H1 (cell line): ENCODE measurements at regions not wholly inside any gene's neighbourhood (a gene's known extent, or its start where the extent isn't known, plus 50 kb on each side); places are given as distances from the start of the nearest gene placed in this dataset.

Experiments
- CTCF ChIA-PET: fragments of 300-600 bp; sonication (Branson Sonifier 250); formaldehyde crosslinking; loops from one replicate; lab custom pipeline; 2021; ENCODE audit not compliant: partially characterized antibody; lab: Charles Lee
- POLR2A ChIA-PET: fragments of 300-600 bp; sonication (Branson Sonifier 250); formaldehyde crosslinking; loops from one replicate; lab custom pipeline; 2021; ENCODE audit warnings: inconsistent platforms; ENCODE audit not compliant: partially characterized antibody; lab: Charles Lee
- DNase-seq, 2 experiments: peaks; one replicate each; pipeline versions ENCODE4 v3.0.0 to v3.0.0-alpha.2; 2010 to 2022; ENCODE audit warnings: low spot score in 2 of 2, low read depth in 1 of 2, mixed read lengths in 1 of 2
- FAIRE-seq: peaks from 2 replicates; lab custom pipeline; 2011; peaks lifted over from hg19 to GRCh38; lab: Jason Lieb, UNC
- H2AFZ ChIP-seq: 2 replicates; pipeline ENCODE4 v1.8.1; 2012; ENCODE audit warnings: low read length, inconsistent platforms
- H2AK5ac ChIP-seq: 2 replicates; pipeline ENCODE4 v1.6.1; 2013; ENCODE audit warnings: low read depth, low read length
- H2BK120ac ChIP-seq: replicated peaks from 2 replicates; pipeline ENCODE3; 2013; ENCODE audit warnings: low read depth, low read length, inconsistent platforms
- H2BK12ac ChIP-seq: 2 replicates; pipeline ENCODE4 v1.6.1; 2013; ENCODE audit warnings: low read depth, low read length
- H2BK15ac ChIP-seq: 2 replicates; pipeline ENCODE4 v1.6.1; 2013; ENCODE audit warnings: low read length
- H2BK20ac ChIP-seq: 2 replicates; pipeline ENCODE4 v1.6.1; 2013; ENCODE audit warnings: low read length
- H2BK5ac ChIP-seq: 2 replicates; pipeline ENCODE4 v1.6.1; 2013; ENCODE audit warnings: low read depth, low read length
- H3K14ac ChIP-seq: 2 replicates; pipeline ENCODE4 v1.6.1; 2013; ENCODE audit warnings: inconsistent platforms; ENCODE audit not compliant: insufficient read length
- H3K18ac ChIP-seq: 2 replicates; pipeline ENCODE4 v1.6.1; 2013; ENCODE audit warnings: low read length; ENCODE audit errors: extremely low read depth
- H3K23ac ChIP-seq: 2 replicates; pipeline ENCODE4 v1.6.1; 2013; ENCODE audit warnings: inconsistent platforms; ENCODE audit not compliant: insufficient read length
- H3K23me2 ChIP-seq: 2 replicates; pipeline ENCODE4 v1.6.1; 2013; ENCODE audit warnings: low read depth, low read length
- H3K27ac ChIP-seq: 2 replicates; pipeline ENCODE4 v1.6.1; 2011; ENCODE audit warnings: low read depth, low read length, inconsistent platforms
- H3K27me3 ChIP-seq, 4 experiments: replicated peaks in 1 of 4; 1 replicate in 1 of 4; 2 replicates in 3 of 4; pipeline versions ENCODE4 v1.6.1 to v1.8.1; 2011 to 2013; ENCODE audit warnings: low read length in 3 of 4, mild to moderate bottlenecking in 3 of 4, inconsistent platforms in 2 of 4, mixed read lengths in 2 of 4, moderate library complexity in 1 of 4; ENCODE audit not compliant: control insufficient read depth in 3 of 4, insufficient read depth in 3 of 4; ENCODE audit errors: extremely low read depth in 1 of 4
- H3K36me3 ChIP-seq, 4 experiments: 2 replicates each; pipeline versions ENCODE4 v1.6.1 to v1.8.1; 2011 to 2013; ENCODE audit warnings: mild to moderate bottlenecking in 4 of 4, low read length in 3 of 4, moderate library complexity in 2 of 4, control low read depth in 1 of 4, inconsistent platforms in 1 of 4; ENCODE audit not compliant: insufficient read depth in 4 of 4, control insufficient read depth in 2 of 4
- H3K4ac ChIP-seq: replicated peaks from 2 replicates; pipeline ENCODE3; 2013; ENCODE audit warnings: low read length, low read depth, mixed read lengths, inconsistent platforms; ENCODE audit not compliant: insufficient read length
- H3K4me1 ChIP-seq, 4 experiments: replicated peaks in 1 of 4; 1 replicate in 1 of 4; 2 replicates in 3 of 4; pipeline versions ENCODE4 v1.6.1 to v1.8.1; 2011 to 2013; ENCODE audit warnings: low read length in 3 of 4, inconsistent platforms in 2 of 4, mixed read lengths in 1 of 4; ENCODE audit not compliant: insufficient read depth in 4 of 4, control insufficient read depth in 3 of 4
- H3K4me2 ChIP-seq, 2 experiments: 2 replicates each; pipeline versions ENCODE4 v1.6.1 to v1.8.1; 2011 to 2013; ENCODE audit warnings: low read depth in 2 of 2, low read length in 2 of 2, control low read depth in 1 of 2, inconsistent platforms in 1 of 2, mild to moderate bottlenecking in 1 of 2; ENCODE audit not compliant: insufficient read depth in 1 of 2
- H3K4me3 ChIP-seq, 4 experiments: fragments of 200-600, 300-600 bp in 1 of 4; sonication (generic), shearing (Covaris generic), sonication (Bioruptor Twin) in 1 of 4; 2 replicates each; pipeline versions ENCODE4 v1.5.1 to v1.8.1; 2011 to 2016; ENCODE audit warnings: low read length in 4 of 4, low read depth in 3 of 4, control low read depth in 2 of 4, inconsistent platforms in 2 of 4, mild to moderate bottlenecking in 2 of 4, mixed read lengths in 1 of 4, moderate library complexity in 1 of 4; ENCODE audit not compliant: insufficient read depth in 2 of 4; ENCODE audit errors: extremely low read depth in 1 of 4
- H3K56ac ChIP-seq: replicated peaks from 2 replicates; pipeline ENCODE3; 2013; ENCODE audit warnings: low read depth, mild to moderate bottlenecking, mixed read lengths, low read length, inconsistent platforms; ENCODE audit not compliant: insufficient read length
- H3K79me1 ChIP-seq: 2 replicates; pipeline ENCODE4 v1.6.1; 2013; ENCODE audit warnings: low read depth, low read length, control low read depth
- H3K79me2 ChIP-seq, 2 experiments: 2 replicates each; pipeline versions ENCODE4 v1.6.1 to v1.8.1; 2012 to 2013; ENCODE audit warnings: low read length in 2 of 2, mild to moderate bottlenecking in 2 of 2, inconsistent platforms in 1 of 2; ENCODE audit not compliant: insufficient read depth in 2 of 2, control insufficient read depth in 1 of 2
- H3K9ac ChIP-seq, 4 experiments: replicated peaks in 1 of 4; 1 replicate in 1 of 4; 2 replicates in 3 of 4; pipeline versions ENCODE4 v1.6.1 to v1.8.1; 2011 to 2013; ENCODE audit warnings: low read depth in 3 of 4, low read length in 3 of 4, control low read depth in 2 of 4, mild to moderate bottlenecking in 2 of 4, moderate library complexity in 2 of 4, inconsistent platforms in 1 of 4; ENCODE audit errors: extremely low read depth in 1 of 4
- H3K9me3 ChIP-seq, 2 experiments: 2 replicates each; pipeline versions ENCODE4 v1.6.1 to v1.8.1; 2012 to 2013; ENCODE audit warnings: mild to moderate bottlenecking in 2 of 2, moderate library complexity in 2 of 2, control low read depth in 1 of 2, inconsistent platforms in 1 of 2, low read depth in 1 of 2, low read length in 1 of 2, mixed read lengths in 1 of 2; ENCODE audit not compliant: insufficient read depth in 2 of 2
- H4K20me1 ChIP-seq, 2 experiments: replicated peaks in 1 of 2; 2 replicates each; pipeline versions ENCODE3 to v1.8.1; 2011 to 2013; ENCODE audit warnings: inconsistent platforms in 2 of 2, low read length in 2 of 2, mild to moderate bottlenecking in 1 of 2; ENCODE audit not compliant: insufficient read depth in 2 of 2, control insufficient read depth in 1 of 2
- H4K5ac ChIP-seq: 2 replicates; pipeline ENCODE4 v1.6.1; 2013; ENCODE audit warnings: low read length, low read depth, mixed read lengths, inconsistent platforms; ENCODE audit not compliant: insufficient read length
- H4K8ac ChIP-seq: 2 replicates; pipeline ENCODE4 v1.8.0; 2013; ENCODE audit warnings: mild to moderate bottlenecking, moderate library complexity, low read length, inconsistent platforms; ENCODE audit not compliant: insufficient read depth; ENCODE audit errors: extremely low read depth
- H4K91ac ChIP-seq: replicated peaks from 2 replicates; pipeline ENCODE3; 2013; ENCODE audit warnings: low read length, mixed read lengths, inconsistent platforms; ENCODE audit not compliant: insufficient read length
- ATF3 ChIP-seq: IDR thresholded peaks from 2 replicates; pipeline ENCODE4 v1.6.1; 2011; ENCODE audit warnings: low read depth, mild to moderate bottlenecking, low read length; ENCODE audit not compliant: insufficient read depth
- BCL11A ChIP-seq, 2 experiments: IDR thresholded peaks; one replicate each; pipeline ENCODE4 v1.6.1; 2011; ENCODE audit warnings: low read depth in 2 of 2, low read length in 2 of 2, mild to moderate bottlenecking in 2 of 2
- CHD1 ChIP-seq: IDR thresholded peaks from 2 replicates; pipeline ENCODE4 v1.6.1; 2012; ENCODE audit warnings: low read depth, low read length, improper control_type of control experiment
- CTBP2 ChIP-seq: IDR thresholded peaks from 2 replicates; pipeline ENCODE4 v1.7.0; 2011; ENCODE audit warnings: borderline replicate concordance, mild to moderate bottlenecking, moderate library complexity, mixed read lengths, low read length; ENCODE audit not compliant: insufficient read depth, insufficient read length
- JUND ChIP-seq: IDR thresholded peaks from 2 replicates; pipeline ENCODE4 v1.6.1; 2011; ENCODE audit warnings: mild to moderate bottlenecking, improper control_type of control experiment, low read length
- MAFK ChIP-seq: IDR thresholded peaks from 2 replicates; pipeline ENCODE4 v1.6.1; 2012; ENCODE audit warnings: low read depth, mild to moderate bottlenecking, improper control_type of control experiment, low read length
- NANOG ChIP-seq: IDR thresholded peaks from 2 replicates; pipeline ENCODE4 v1.6.1; 2011; ENCODE audit warnings: low read length, low read depth, mild to moderate bottlenecking, inconsistent platforms; ENCODE audit not compliant: insufficient read depth, poor library complexity, severe bottlenecking
- RXRA ChIP-seq: IDR thresholded peaks from 2 replicates; pipeline ENCODE4 v1.6.1; 2011; ENCODE audit warnings: low read depth, mild to moderate bottlenecking, low read length, moderate library complexity; ENCODE audit not compliant: insufficient read depth
- TAF1 ChIP-seq: IDR thresholded peaks from 2 replicates; pipeline ENCODE4 v1.6.1; 2011; ENCODE audit warnings: mild to moderate bottlenecking, low read depth, low read length
- TBP ChIP-seq: IDR thresholded peaks from 2 replicates; pipeline ENCODE4 v1.6.1; 2011; ENCODE audit warnings: low read depth, low read length, improper control_type of control experiment
- TEAD4 ChIP-seq: IDR thresholded peaks from 2 replicates; pipeline ENCODE4 v1.6.1; 2012; ENCODE audit warnings: low read depth, low read length, inconsistent platforms, mixed read lengths
- WGBS, 2 experiments: shearing (Covaris generic) in 1 of 2; methylation state at CpG; one replicate each; pipeline versions ENCODE4 v1.1.6 to v1.1.7; 2013 to 2015; ENCODE audit warnings: low lambda C conversion rate in 2 of 2, mixed read lengths in 2 of 2, inconsistent platforms in 1 of 2, low coverage in 1 of 2, missing lambda C conversion rate in 1 of 2; ENCODE audit not compliant: insufficient replicate concordance in 2 of 2, insufficient coverage in 1 of 2, insufficient read length in 1 of 2; ENCODE audit errors: extremely low coverage in 1 of 2, missing lambda C conversion rate in 1 of 2; 5-methylcytosine and 5-hydroxymethylcytosine counted together
- TF ChIP-seq, protein P1 (sequence below): IDR thresholded peaks from 2 replicates; pipeline ENCODE4 v1.6.1; 2012; ENCODE audit warnings: inconsistent platforms

GRCh38 chr6:168949981-168950857 is 303.4 kb downstream of the THBS2 start:
- Histone ChIP-seq H3K27me3 (no peaks in the 10 kb centered on the region), H4K8ac (no peak overlapping the region), H4K91ac (no peak overlapping the region), H3K4me3 (no peak overlapping the region), H3K56ac (no peak overlapping the region), H3K9me3 (peaks cover 5 to 8% of the 10 kb centered on the region in 2 experiments; a peak in 2 of 4 replicates), H3K23ac (no peak overlapping the region), H3K9ac (no peak overlapping the region), H3K27ac (no peak overlapping the region), H2BK5ac (no peak overlapping the region), H2BK15ac (no peak overlapping the region), H3K4ac (no peak overlapping the region), H2AK5ac (no peak overlapping the region), H4K20me1 (no peaks in the 10 kb centered on the region), H3K79me1 (no peaks in the 10 kb centered on the region), H3K4me2 (no peak overlapping the region), H3K79me2 (no peaks in the 10 kb centered on the region), H3K36me3 (no peaks in the 10 kb centered on the region), H3K14ac (no peak overlapping the region), H2BK20ac (no peak overlapping the region), H3K18ac (no peak overlapping the region), H4K5ac (no peak overlapping the region), H3K4me1 (no peaks in the 10 kb centered on the region), H3K23me2 (no peaks in the 10 kb centered on the region), H2AFZ (no peak overlapping the region), H2BK12ac (no peak overlapping the region), H2BK120ac (no peak overlapping the region)
- ChIA-PET POLR2A (no interaction called here), CTCF (interaction anchor here (1.0 kb wide), 1 partner anchor 277 kb away, joined by 3 read pairs; no protein-coding TSS in a partner anchor)
- WGBS, 2 experiments, result 90% methylated on average over 10 of the region's 10 CpGs; no CpG with 5 or more reads in 1 of the 2 experiments
- DNase-seq (no peak), FAIRE-seq (no peak)
- TF ChIP-seq TAF1 (no peak), CHD1 (no peak), JUND (no peak), BCL11A (IDR thresholded peaks at IDR 0.05; ENCODE audit: low read depth in 2 of 2, low read length in 2 of 2) (no peak), TBP (no peak), CTBP2 (no peak), ATF3 (no peak), RXRA (no peak), MAFK (no peak), NANOG (no peak), TEAD4 (no peak)
- TF ChIP-seq, protein P1, sequence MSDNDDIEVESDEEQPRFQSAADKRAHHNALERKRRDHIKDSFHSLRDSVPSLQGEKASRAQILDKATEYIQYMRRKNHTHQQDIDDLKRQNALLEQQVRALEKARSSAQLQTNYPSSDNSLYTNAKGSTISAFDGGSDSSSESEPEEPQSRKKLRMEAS, result no peak
